ENCODE measurements at regions not wholly inside any gene's neighbourhood (a gene's known extent, or its start where the extent isn't known, plus 50 kb on each side); places are given as distances from the start of the nearest gene placed in this dataset.

DNA sequence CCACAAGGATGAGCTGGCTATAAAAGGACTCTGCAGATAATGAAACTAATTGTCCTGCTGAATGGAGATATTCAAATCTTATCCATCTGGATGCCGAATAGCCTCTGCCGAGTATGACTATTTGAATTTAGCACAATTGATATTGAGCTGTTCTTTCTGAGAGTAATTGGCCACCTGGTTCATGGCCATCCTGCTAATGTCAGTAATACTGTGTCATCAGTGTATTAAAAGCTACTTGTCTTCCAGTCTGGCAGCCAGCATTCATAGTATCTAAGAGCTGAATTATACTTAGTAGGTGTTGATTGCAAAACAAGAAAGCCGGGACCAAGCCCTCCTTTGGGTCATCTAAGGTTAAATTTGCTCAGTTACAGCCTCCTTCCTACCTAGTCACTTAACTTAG lies 310.7 kb upstream of the NCAM1 start:
- no peak for TF ChIP-seq YY1 (IDR thresholded peaks at IDR 0.05)
- TF ChIP-seq HNF4G (IDR thresholded peaks at IDR 0.05), result no peak
- TF ChIP-seq, protein P1, sequence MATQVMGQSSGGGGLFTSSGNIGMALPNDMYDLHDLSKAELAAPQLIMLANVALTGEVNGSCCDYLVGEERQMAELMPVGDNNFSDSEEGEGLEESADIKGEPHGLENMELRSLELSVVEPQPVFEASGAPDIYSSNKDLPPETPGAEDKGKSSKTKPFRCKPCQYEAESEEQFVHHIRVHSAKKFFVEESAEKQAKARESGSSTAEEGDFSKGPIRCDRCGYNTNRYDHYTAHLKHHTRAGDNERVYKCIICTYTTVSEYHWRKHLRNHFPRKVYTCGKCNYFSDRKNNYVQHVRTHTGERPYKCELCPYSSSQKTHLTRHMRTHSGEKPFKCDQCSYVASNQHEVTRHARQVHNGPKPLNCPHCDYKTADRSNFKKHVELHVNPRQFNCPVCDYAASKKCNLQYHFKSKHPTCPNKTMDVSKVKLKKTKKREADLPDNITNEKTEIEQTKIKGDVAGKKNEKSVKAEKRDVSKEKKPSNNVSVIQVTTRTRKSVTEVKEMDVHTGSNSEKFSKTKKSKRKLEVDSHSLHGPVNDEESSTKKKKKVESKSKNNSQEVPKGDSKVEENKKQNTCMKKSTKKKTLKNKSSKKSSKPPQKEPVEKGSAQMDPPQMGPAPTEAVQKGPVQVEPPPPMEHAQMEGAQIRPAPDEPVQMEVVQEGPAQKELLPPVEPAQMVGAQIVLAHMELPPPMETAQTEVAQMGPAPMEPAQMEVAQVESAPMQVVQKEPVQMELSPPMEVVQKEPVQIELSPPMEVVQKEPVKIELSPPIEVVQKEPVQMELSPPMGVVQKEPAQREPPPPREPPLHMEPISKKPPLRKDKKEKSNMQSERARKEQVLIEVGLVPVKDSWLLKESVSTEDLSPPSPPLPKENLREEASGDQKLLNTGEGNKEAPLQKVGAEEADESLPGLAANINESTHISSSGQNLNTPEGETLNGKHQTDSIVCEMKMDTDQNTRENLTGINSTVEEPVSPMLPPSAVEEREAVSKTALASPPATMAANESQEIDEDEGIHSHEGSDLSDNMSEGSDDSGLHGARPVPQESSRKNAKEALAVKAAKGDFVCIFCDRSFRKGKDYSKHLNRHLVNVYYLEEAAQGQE (IDR thresholded peaks at IDR 0.05), result no peak
- TF ChIP-seq FOXA2 (IDR thresholded peaks at IDR 0.05), result no peak
- TF ChIP-seq HNF4A (conservative IDR thresholded peaks at IDR 0.05), result no peak
- TF ChIP-seq, protein P2, sequence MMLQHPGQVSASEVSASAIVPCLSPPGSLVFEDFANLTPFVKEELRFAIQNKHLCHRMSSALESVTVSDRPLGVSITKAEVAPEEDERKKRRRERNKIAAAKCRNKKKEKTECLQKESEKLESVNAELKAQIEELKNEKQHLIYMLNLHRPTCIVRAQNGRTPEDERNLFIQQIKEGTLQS (IDR thresholded peaks at IDR 0.05), result no peak
- TF ChIP-seq TAF1 (conservative IDR thresholded peaks at IDR 0.05), result no peak
- TF ChIP-seq GABPA (IDR thresholded peaks at IDR 0.05 in 1 of 2, conservative IDR thresholded peaks at IDR 0.05 in 1 of 2), result no peak
- TF ChIP-seq EGR1 (IDR thresholded peaks at IDR 0.05; ENCODE audit: low read depth in 2 of 2), result no peak
- TF ChIP-seq, protein P3, sequence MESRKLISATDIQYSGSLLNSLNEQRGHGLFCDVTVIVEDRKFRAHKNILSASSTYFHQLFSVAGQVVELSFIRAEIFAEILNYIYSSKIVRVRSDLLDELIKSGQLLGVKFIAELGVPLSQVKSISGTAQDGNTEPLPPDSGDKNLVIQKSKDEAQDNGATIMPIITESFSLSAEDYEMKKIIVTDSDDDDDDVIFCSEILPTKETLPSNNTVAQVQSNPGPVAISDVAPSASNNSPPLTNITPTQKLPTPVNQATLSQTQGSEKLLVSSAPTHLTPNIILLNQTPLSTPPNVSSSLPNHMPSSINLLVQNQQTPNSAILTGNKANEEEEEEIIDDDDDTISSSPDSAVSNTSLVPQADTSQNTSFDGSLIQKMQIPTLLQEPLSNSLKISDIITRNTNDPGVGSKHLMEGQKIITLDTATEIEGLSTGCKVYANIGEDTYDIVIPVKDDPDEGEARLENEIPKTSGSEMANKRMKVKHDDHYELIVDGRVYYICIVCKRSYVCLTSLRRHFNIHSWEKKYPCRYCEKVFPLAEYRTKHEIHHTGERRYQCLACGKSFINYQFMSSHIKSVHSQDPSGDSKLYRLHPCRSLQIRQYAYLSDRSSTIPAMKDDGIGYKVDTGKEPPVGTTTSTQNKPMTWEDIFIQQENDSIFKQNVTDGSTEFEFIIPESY (IDR thresholded peaks at IDR 0.05), result no peak
- TF ChIP-seq, protein P4, sequence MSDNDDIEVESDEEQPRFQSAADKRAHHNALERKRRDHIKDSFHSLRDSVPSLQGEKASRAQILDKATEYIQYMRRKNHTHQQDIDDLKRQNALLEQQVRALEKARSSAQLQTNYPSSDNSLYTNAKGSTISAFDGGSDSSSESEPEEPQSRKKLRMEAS (IDR thresholded peaks at IDR 0.05), result no peak
- TF ChIP-seq, protein P5, sequence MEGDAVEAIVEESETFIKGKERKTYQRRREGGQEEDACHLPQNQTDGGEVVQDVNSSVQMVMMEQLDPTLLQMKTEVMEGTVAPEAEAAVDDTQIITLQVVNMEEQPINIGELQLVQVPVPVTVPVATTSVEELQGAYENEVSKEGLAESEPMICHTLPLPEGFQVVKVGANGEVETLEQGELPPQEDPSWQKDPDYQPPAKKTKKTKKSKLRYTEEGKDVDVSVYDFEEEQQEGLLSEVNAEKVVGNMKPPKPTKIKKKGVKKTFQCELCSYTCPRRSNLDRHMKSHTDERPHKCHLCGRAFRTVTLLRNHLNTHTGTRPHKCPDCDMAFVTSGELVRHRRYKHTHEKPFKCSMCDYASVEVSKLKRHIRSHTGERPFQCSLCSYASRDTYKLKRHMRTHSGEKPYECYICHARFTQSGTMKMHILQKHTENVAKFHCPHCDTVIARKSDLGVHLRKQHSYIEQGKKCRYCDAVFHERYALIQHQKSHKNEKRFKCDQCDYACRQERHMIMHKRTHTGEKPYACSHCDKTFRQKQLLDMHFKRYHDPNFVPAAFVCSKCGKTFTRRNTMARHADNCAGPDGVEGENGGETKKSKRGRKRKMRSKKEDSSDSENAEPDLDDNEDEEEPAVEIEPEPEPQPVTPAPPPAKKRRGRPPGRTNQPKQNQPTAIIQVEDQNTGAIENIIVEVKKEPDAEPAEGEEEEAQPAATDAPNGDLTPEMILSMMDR (IDR thresholded peaks at IDR 0.05; ENCODE audit: low read depth, low read length, missing input control), result no peak
- TF ChIP-seq RXRA (IDR thresholded peaks at IDR 0.05), result no peak
- no peak for TF ChIP-seq NR2F2 (IDR thresholded peaks at IDR 0.05)
- no peak for TF ChIP-seq FOXA1 (IDR thresholded peaks at IDR 0.05)
- Histone ChIP-seq H3K4me3 (ENCODE audit: low read depth in 1 of 3, low read length in 3 of 3) (no peak overlapping the region), H3K9ac (ENCODE audit: low read depth in 1 of 2, low read length in 2 of 2) (no peak overlapping the region), H3K4me1 (ENCODE audit: control insufficient read depth in 4 of 4, insufficient read depth in 4 of 4, low read length in 3 of 4) (no peaks in the 10 kb centered on the region), H3K27ac (ENCODE audit: low read depth in 1 of 2, low read length in 2 of 2) (no peak overlapping the region), H3K36me3 (ENCODE audit: control insufficient read depth in 4 of 4, insufficient read depth in 3 of 4, low read depth in 1 of 4, low read length in 3 of 4) (no peaks in the 10 kb centered on the region), H3K9me3 (ENCODE audit: control insufficient read depth in 4 of 4, low read length in 3 of 4) (no peaks in the 10 kb centered on the region), H3K27me3 (ENCODE audit: control insufficient read depth in 4 of 4, insufficient read depth in 4 of 4, low read length in 3 of 4) (no peaks in the 10 kb centered on the region)
- DNase-seq (ENCODE audit: low spot score), result no peak
- 81% methylated on average over 3 of the region's 3 CpGs for WGBS

DNA sequence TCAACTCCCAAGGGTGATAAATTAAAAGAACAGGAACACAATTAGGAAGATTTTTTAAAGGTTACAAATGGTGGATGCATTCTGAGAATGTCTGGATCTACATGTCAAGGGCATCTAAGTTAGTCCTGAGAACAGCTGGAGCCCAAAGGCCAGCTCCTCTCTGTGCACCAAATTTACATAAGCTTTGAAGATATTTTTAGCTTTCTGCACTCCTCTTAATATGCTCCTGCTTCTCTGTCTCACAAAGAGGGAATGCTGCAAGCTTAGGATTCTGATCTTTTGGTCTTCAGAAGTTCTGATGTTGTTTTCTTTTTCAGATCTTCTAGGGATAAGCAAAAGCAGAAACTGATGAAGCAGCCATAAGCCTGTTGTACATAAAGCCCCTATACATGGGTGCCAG lies 309.8 kb upstream of the NCAM1 start:
- no peak overlapping the region for H3K9ac ChIP-seq (ENCODE audit: low read depth in 1 of 2, low read length in 2 of 2)
- H3K36me3 ChIP-seq (ENCODE audit: control insufficient read depth in 4 of 4, insufficient read depth in 3 of 4, low read depth in 1 of 4, low read length in 3 of 4), result no peaks in the 10 kb centered on the region
- H3K4me3 ChIP-seq (ENCODE audit: low read depth in 1 of 3, low read length in 3 of 3), result no peak overlapping the region
- H3K4me1 ChIP-seq (ENCODE audit: control insufficient read depth in 4 of 4, insufficient read depth in 4 of 4, low read length in 3 of 4), result no peaks in the 10 kb centered on the region
- no peak overlapping the region for H3K27ac ChIP-seq (ENCODE audit: low read depth in 1 of 2, low read length in 2 of 2)
- no peaks in the 10 kb centered on the region for H3K9me3 ChIP-seq (ENCODE audit: control insufficient read depth in 4 of 4, low read length in 3 of 4)
- no peaks in the 10 kb centered on the region for H3K27me3 ChIP-seq (ENCODE audit: control insufficient read depth in 4 of 4, insufficient read depth in 4 of 4, low read length in 3 of 4)
- no peak for DNase-seq (ENCODE audit: low spot score)
- no peak for TF ChIP-seq GABPA (IDR thresholded peaks at IDR 0.05 in 1 of 2, conservative IDR thresholded peaks at IDR 0.05 in 1 of 2)
- no peak for TF ChIP-seq TAF1 (conservative IDR thresholded peaks at IDR 0.05)
- TF ChIP-seq NR2F2 (IDR thresholded peaks at IDR 0.05), result no peak
- TF ChIP-seq, protein P2 (IDR thresholded peaks at IDR 0.05), result no peak
- TF ChIP-seq FOXA1 (IDR thresholded peaks at IDR 0.05), result no peak
- TF ChIP-seq FOXA2 (IDR thresholded peaks at IDR 0.05), result no peak
- TF ChIP-seq, protein P4 (IDR thresholded peaks at IDR 0.05), result no peak
- TF ChIP-seq JUND (IDR thresholded peaks at IDR 0.05), result no peak
- TF ChIP-seq HNF4G (IDR thresholded peaks at IDR 0.05), result no peak
- TF ChIP-seq, protein P5 (IDR thresholded peaks at IDR 0.05; ENCODE audit: low read depth, low read length, missing input control), result no peak
- TF ChIP-seq EGR1 (IDR thresholded peaks at IDR 0.05; ENCODE audit: low read depth in 2 of 2), result no peak
- TF ChIP-seq, protein P1 (IDR thresholded peaks at IDR 0.05), result no peak
- no peak for TF ChIP-seq SP1 (IDR thresholded peaks at IDR 0.05)

Data from liver (tissue), 8 donors.